ENCODE measurements at regions not wholly inside any gene's neighbourhood (a gene's known extent, or its start where the extent isn't known, plus 50 kb on each side); places are given as distances from the start of the nearest gene placed in this dataset.

- no peaks in the 10 kb centered on the region for H4K20me1 ChIP-seq (ENCODE audit: insufficient read depth, poor library complexity, severe bottlenecking)
- H3K4me3 ChIP-seq: no peak overlapping the region
- no peak overlapping the region for H3K4me2 ChIP-seq
- no peaks in the 10 kb centered on the region for H3K79me2 ChIP-seq
- WGBS (ENCODE audit: low lambda C conversion rate, missing lambda C conversion rate): 50% methylated on average over 2 of the region's 4 CpGs
- no peaks in the 10 kb centered on the region for H3K9me3 ChIP-seq (ENCODE audit: low read depth)
- TF ChIP-seq CTCF (IDR thresholded peaks at IDR 0.05; ENCODE audit: poor library complexity): peak; percentile 10
- TF ChIP-seq EZH2 (IDR thresholded peaks at IDR 0.05; ENCODE audit: borderline replicate concordance): no peak
- no peak for TF ChIP-seq EZH2phosphoT487 (IDR thresholded peaks at IDR 0.05; ENCODE audit: low read depth, severe bottlenecking, unreplicated experiment)
- no peak overlapping the region for H2AFZ ChIP-seq
- H3K27me3 ChIP-seq: no peaks in the 10 kb centered on the region
- no peak for DNase-seq (ENCODE audit: low spot score)
- no peaks in the 10 kb centered on the region for H3K4me1 ChIP-seq (ENCODE audit: insufficient read depth)
- no peak overlapping the region for H3K27ac ChIP-seq
- H3K36me3 ChIP-seq (replicated peaks; ENCODE audit: insufficient read depth, low read depth): no peaks in the 10 kb centered on the region
- H3K9me2 ChIP-seq (replicated peaks; ENCODE audit: insufficient read depth): no peaks in the 10 kb centered on the region
These were observed 265.1 kb downstream of the HAUS1 start for GRCh38 chr18:46369323-46369722.

DNA sequence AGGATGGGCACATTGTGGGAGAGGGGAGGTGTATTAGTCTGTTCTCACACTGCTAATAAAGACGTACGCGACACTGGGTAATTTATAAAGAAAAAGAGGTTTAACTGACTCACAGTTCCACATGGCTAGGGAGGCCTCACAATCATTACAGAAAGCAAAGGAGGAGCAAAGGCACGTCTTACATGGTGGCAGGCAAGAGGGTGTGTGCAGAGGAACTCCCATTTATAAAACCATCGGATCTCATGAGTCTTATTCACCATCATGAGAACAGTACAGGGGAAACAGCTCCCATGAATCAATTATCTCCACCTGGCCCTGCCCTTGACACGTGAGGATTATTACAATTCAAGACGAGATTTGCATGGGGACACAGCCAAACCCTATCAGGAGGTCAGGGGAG lies 266.7 kb downstream of the HAUS1 start:
- no peak overlapping the region for H3K4me3 ChIP-seq
- no peak overlapping the region for H3K4me2 ChIP-seq
- H3K27me3 ChIP-seq: no peaks in the 10 kb centered on the region
- H3K4me1 ChIP-seq (ENCODE audit: insufficient read depth): peaks cover 3% of the 10 kb centered on the region
- H3K27ac ChIP-seq: no peak overlapping the region
- no peaks in the 10 kb centered on the region for H3K79me2 ChIP-seq
- H4K20me1 ChIP-seq (ENCODE audit: insufficient read depth, poor library complexity, severe bottlenecking): no peaks in the 10 kb centered on the region
- no peak for DNase-seq (ENCODE audit: low spot score)
- no peaks in the 10 kb centered on the region for H3K9me3 ChIP-seq (ENCODE audit: low read depth)
- TF ChIP-seq EZH2phosphoT487 (IDR thresholded peaks at IDR 0.05; ENCODE audit: low read depth, severe bottlenecking, unreplicated experiment) (no peak), EZH2 (IDR thresholded peaks at IDR 0.05; ENCODE audit: borderline replicate concordance) (no peak), CTCF (IDR thresholded peaks at IDR 0.05; ENCODE audit: poor library complexity) (no peak)
- H3K9me2 ChIP-seq (replicated peaks; ENCODE audit: insufficient read depth): no peaks in the 10 kb centered on the region
- H3K36me3 ChIP-seq (replicated peaks; ENCODE audit: insufficient read depth, low read depth): no peaks in the 10 kb centered on the region
- 90% methylated on average over 7 of the region's 7 CpGs for WGBS (ENCODE audit: low lambda C conversion rate, missing lambda C conversion rate)
- no peak overlapping the region for H2AFZ ChIP-seq

- no peak for TF ChIP-seq EZH2 (IDR thresholded peaks at IDR 0.05; ENCODE audit: borderline replicate concordance)
- TF ChIP-seq CTCF (IDR thresholded peaks at IDR 0.05; ENCODE audit: poor library complexity): no peak
- no peak for TF ChIP-seq EZH2phosphoT487 (IDR thresholded peaks at IDR 0.05; ENCODE audit: low read depth, severe bottlenecking, unreplicated experiment)
- Histone ChIP-seq H3K36me3 (replicated peaks; ENCODE audit: insufficient read depth, low read depth) (no peaks in the 10 kb centered on the region), H3K4me2 (no peak overlapping the region), H2AFZ (no peak overlapping the region), H3K27me3 (no peaks in the 10 kb centered on the region), H3K79me2 (no peaks in the 10 kb centered on the region), H3K9me3 (ENCODE audit: low read depth) (no peaks in the 10 kb centered on the region), H3K4me1 (ENCODE audit: insufficient read depth) (peaks cover 3% of the 10 kb centered on the region), H3K27ac (no peak overlapping the region), H3K4me3 (no peak overlapping the region), H3K9me2 (replicated peaks; ENCODE audit: insufficient read depth) (no peaks in the 10 kb centered on the region), H4K20me1 (ENCODE audit: insufficient read depth, poor library complexity, severe bottlenecking) (no peaks in the 10 kb centered on the region)
- WGBS (ENCODE audit: low lambda C conversion rate, missing lambda C conversion rate): 93% methylated on average over 10 of the region's 10 CpGs
- DNase-seq (ENCODE audit: low spot score): no peak
These were observed 268.5 kb downstream of the HAUS1 start for GRCh38 chr18:46372670-46373069.

DNA sequence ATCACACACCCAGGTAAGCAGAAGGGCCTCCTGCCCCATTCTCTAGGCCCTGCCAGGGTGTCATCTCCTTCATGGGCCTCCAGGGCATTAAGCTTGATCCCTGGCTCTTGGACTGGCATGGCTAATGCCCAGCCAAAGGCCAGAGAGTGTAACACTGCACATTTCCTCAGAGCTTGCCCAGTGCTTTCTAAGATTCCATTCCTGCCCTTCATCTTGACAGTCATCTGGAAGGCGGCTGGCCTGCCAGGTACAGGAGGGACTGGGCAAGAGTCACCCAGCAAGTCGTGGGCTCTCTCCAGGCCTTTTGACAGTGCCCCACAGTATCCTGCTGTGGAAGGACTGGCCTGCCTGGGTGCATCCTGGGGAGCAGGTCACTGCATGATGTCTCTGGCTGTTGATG lies 268.9 kb downstream of the HAUS1 start:
- H3K9me3 ChIP-seq (ENCODE audit: low read depth): no peaks in the 10 kb centered on the region
- H3K27me3 ChIP-seq: no peaks in the 10 kb centered on the region
- no peaks in the 10 kb centered on the region for H3K36me3 ChIP-seq (replicated peaks; ENCODE audit: insufficient read depth, low read depth)
- H3K79me2 ChIP-seq: no peaks in the 10 kb centered on the region
- H3K27ac ChIP-seq: no peak overlapping the region
- H4K20me1 ChIP-seq (ENCODE audit: insufficient read depth, poor library complexity, severe bottlenecking): no peaks in the 10 kb centered on the region
- 72% methylated on average over 2 of the region's 2 CpGs for WGBS (ENCODE audit: low lambda C conversion rate, missing lambda C conversion rate)
- DNase-seq (ENCODE audit: low spot score): no peak
- H3K9me2 ChIP-seq (replicated peaks; ENCODE audit: insufficient read depth): no peaks in the 10 kb centered on the region
- H3K4me3 ChIP-seq: no peak overlapping the region
- H3K4me2 ChIP-seq: no peak overlapping the region
- TF ChIP-seq CTCF (IDR thresholded peaks at IDR 0.05; ENCODE audit: poor library complexity) (no peak), EZH2 (IDR thresholded peaks at IDR 0.05; ENCODE audit: borderline replicate concordance) (no peak), EZH2phosphoT487 (IDR thresholded peaks at IDR 0.05; ENCODE audit: low read depth, severe bottlenecking, unreplicated experiment) (no peak)
- H3K4me1 ChIP-seq (ENCODE audit: insufficient read depth): peaks cover 3% of the 10 kb centered on the region
- no peak overlapping the region for H2AFZ ChIP-seq

Data from hepatocyte (in vitro differentiated cells).